SK-N-SH (cell line): ENCODE measurements at regions not wholly inside any gene's neighbourhood (a gene's known extent, or its start where the extent isn't known, plus 50 kb on each side); places are given as distances from the start of the nearest gene placed in this dataset.

Experiments used
- CTCF ChIA-PET: fragments of 300-600, 350-600 bp; formaldehyde crosslinking; extraction: SDS; loops from one replicate; lab custom pipeline; 2021; lab: Yijun Ruan, JAX
- POLR2A ChIA-PET: fragments of 350-600 bp; sonication (Branson Sonifier 250); formaldehyde crosslinking; extraction: SDS; loops from one replicate; lab custom pipeline; 2020; ENCODE audit warnings: antibody characterized with exemption, inconsistent platforms; lab: Yijun Ruan, JAX
- DNase-seq: peaks from one replicate; pipeline ENCODE4 v3.0.0; 2012
- H2AFZ ChIP-seq: fragments of 200-600 bp; sonication (generic); 2 replicates; pipeline ENCODE4 v1.8.1; 2016; ENCODE audit warnings: antibody characterized with exemption, mild to moderate bottlenecking, low read depth
- H3F3A ChIP-seq: fragments of 200-600 bp; sonication (generic); replicated peaks from 2 replicates; pipeline ENCODE3; 2016; ENCODE audit warnings: antibody characterized with exemption, mild to moderate bottlenecking; ENCODE audit not compliant: insufficient read depth
- H3K27ac ChIP-seq, 2 experiments: fragments of 200-500 bp in 1 of 2; fragments of 200-600 bp in 1 of 2; sonication (Bioruptor generic) in 1 of 2; sonication (generic), shearing (Covaris generic) in 1 of 2; 2 replicates each; pipeline versions ENCODE4 v1.5.1 to v1.6.1; 2014 to 2016; ENCODE audit warnings: low read depth in 2 of 2, inconsistent platforms in 1 of 2, low read length in 1 of 2, mild to moderate bottlenecking in 1 of 2, mixed read lengths in 1 of 2
- H3K27me3 ChIP-seq: fragments of 200-600 bp; sonication (generic), shearing (Covaris generic); 2 replicates; pipeline ENCODE4 v1.6.1; 2016; ENCODE audit warnings: mixed run types; ENCODE audit not compliant: insufficient read depth
- H3K36me3 ChIP-seq, 2 experiments: fragments of 200-500 bp in 1 of 2; fragments of 200-600 bp in 1 of 2; sonication (Bioruptor generic) in 1 of 2; sonication (generic) in 1 of 2; replicated peaks in 1 of 2; 2 replicates each; pipeline versions ENCODE3 to v1.5.1; 2014 to 2016; ENCODE audit warnings: low read length in 1 of 2, mild to moderate bottlenecking in 1 of 2; ENCODE audit not compliant: insufficient read depth in 2 of 2, control insufficient read depth in 1 of 2
- H3K4me1 ChIP-seq, 2 experiments: fragments of 200-500 bp in 1 of 2; fragments of 200-600 bp in 1 of 2; sonication (Bioruptor generic) in 1 of 2; sonication (generic), shearing (Covaris generic) in 1 of 2; 2 replicates each; pipeline versions ENCODE4 v1.5.1 to v1.6.1; 2014 to 2016; ENCODE audit warnings: low read depth in 1 of 2, low read length in 1 of 2, mixed run types in 1 of 2; ENCODE audit not compliant: insufficient read depth in 2 of 2, control insufficient read depth in 1 of 2
- H3K4me2 ChIP-seq: fragments of 200-600 bp; sonication (generic), shearing (Covaris generic); 2 replicates; pipeline ENCODE4 v1.6.1; 2017; ENCODE audit warnings: mixed run types
- H3K4me3 ChIP-seq, 2 experiments: fragments of 200-500 bp in 1 of 2; fragments of 200-600 bp in 1 of 2; sonication (Bioruptor generic) in 1 of 2; sonication (generic), shearing (Covaris generic) in 1 of 2; 2 replicates each; pipeline versions ENCODE4 v1.5.1 to v1.8.1; 2014 to 2016; ENCODE audit warnings: low read depth in 2 of 2, inconsistent platforms in 1 of 2, low read length in 1 of 2, mild to moderate bottlenecking in 1 of 2, mixed read lengths in 1 of 2, moderate library complexity in 1 of 2
- H3K79me2 ChIP-seq: fragments of 200-600 bp; sonication (generic); 2 replicates; pipeline ENCODE4 v1.8.1; 2017; ENCODE audit warnings: mild to moderate bottlenecking; ENCODE audit not compliant: insufficient read depth
- H3K9ac ChIP-seq: fragments of 200-600 bp; sonication (generic); 2 replicates; pipeline ENCODE4 v1.6.1; 2017; ENCODE audit warnings: mixed run types
- H3K9me2 ChIP-seq: fragments of 200-600 bp; sonication (generic); 2 replicates; pipeline ENCODE4 v1.6.1; 2017; ENCODE audit warnings: mixed run types
- H3K9me3 ChIP-seq: fragments of 200-600 bp; sonication (generic); 2 replicates; pipeline ENCODE4 v1.6.1; 2017; ENCODE audit warnings: mixed run types, mild to moderate bottlenecking, moderate library complexity
- H4K20me1 ChIP-seq: fragments of 200-600 bp; sonication (generic); 2 replicates; pipeline ENCODE4 v1.6.1; 2017; ENCODE audit warnings: mild to moderate bottlenecking, mixed run types; ENCODE audit not compliant: insufficient read depth
- ELF1 ChIP-seq: IDR thresholded peaks from 2 replicates; pipeline ENCODE4 v1.4.0; 2012
- EP300 ChIP-seq, 2 experiments: IDR thresholded peaks; 2 replicates each; pipeline versions ENCODE4 v1.4.0 to v1.6.1; 2012; ENCODE audit warnings: borderline replicate concordance in 1 of 2, low read depth in 1 of 2, low read length in 1 of 2
- FOSL2 ChIP-seq: IDR thresholded peaks from 2 replicates; pipeline ENCODE4 v1.4.0; 2012; ENCODE audit warnings: low read depth, mild to moderate bottlenecking, moderate library complexity, borderline replicate concordance
- FOXJ3 ChIP-seq: sonication (generic); formaldehyde crosslinking; IDR thresholded peaks from 2 replicates; pipeline ENCODE4 v1.5.1; 2020; ENCODE audit warnings: mild to moderate bottlenecking, missing genetic modification reagents
- FOXM1 ChIP-seq: IDR thresholded peaks from 2 replicates; pipeline ENCODE4 v1.4.0; 2012; ENCODE audit warnings: low read depth, mild to moderate bottlenecking
- GABPA ChIP-seq: IDR thresholded peaks from 2 replicates; pipeline ENCODE4 v1.4.0; 2012; ENCODE audit warnings: low read depth, mild to moderate bottlenecking
- GATA2 ChIP-seq: sonication (generic); formaldehyde crosslinking; IDR thresholded peaks from 2 replicates; pipeline ENCODE4 v1.5.0; 2020; ENCODE audit warnings: mild to moderate bottlenecking, missing genetic modification reagents
- JUND ChIP-seq: IDR thresholded peaks from 2 replicates; pipeline ENCODE4 v1.4.0; 2012
- MXI1 ChIP-seq: IDR thresholded peaks from 2 replicates; pipeline ENCODE4 v1.6.1; 2012; ENCODE audit warnings: mild to moderate bottlenecking, low read depth, low read length, improper control_type of control experiment
- RCOR1 ChIP-seq: fragments of 150-350 bp; IDR thresholded peaks from 2 replicates; pipeline ENCODE4 v1.6.1; 2017; ENCODE audit warnings: antibody characterized with exemption, low read length
- RFX5 ChIP-seq: IDR thresholded peaks from 2 replicates; pipeline ENCODE4 v1.6.1; 2012; ENCODE audit warnings: mild to moderate bottlenecking, improper control_type of control experiment, low read length
- SMC3 ChIP-seq: IDR thresholded peaks from 2 replicates; pipeline ENCODE4 v1.6.1; 2012; ENCODE audit warnings: low read depth, low read length, improper control_type of control experiment
- TAF1 ChIP-seq: IDR thresholded peaks from 2 replicates; pipeline ENCODE4 v1.6.1; 2012; ENCODE audit warnings: low read depth, mild to moderate bottlenecking, low read length, moderate library complexity, borderline replicate concordance
- TCF12 ChIP-seq: IDR thresholded peaks from 2 replicates; pipeline ENCODE4 v1.4.0; 2012
- WGBS: methylation state at CpG from one replicate; pipeline ENCODE4 v1.1.6; 2017; ENCODE audit warnings: low lambda C conversion rate; 5-methylcytosine and 5-hydroxymethylcytosine counted together
- TF ChIP-seq, protein P1 (sequence below): IDR thresholded peaks from 2 replicates; pipeline ENCODE4; 2012
- TF ChIP-seq, protein P2 (sequence below): IDR thresholded peaks from 2 replicates; pipeline ENCODE4 v1.4.0; 2012; ENCODE audit warnings: low read depth, borderline replicate concordance
- TF ChIP-seq, protein P3 (sequence below): fragments of 200-600 bp; sonication (generic); IDR thresholded peaks from 2 replicates; pipeline ENCODE4 v1.6.1; 2017; ENCODE audit warnings: antibody characterized with exemption, mild to moderate bottlenecking, moderate library complexity
- TF ChIP-seq, protein P4 (sequence below): IDR thresholded peaks from 2 replicates; pipeline ENCODE4 v1.4.0; 2012; ENCODE audit warnings: low read depth, borderline replicate concordance

DNA sequence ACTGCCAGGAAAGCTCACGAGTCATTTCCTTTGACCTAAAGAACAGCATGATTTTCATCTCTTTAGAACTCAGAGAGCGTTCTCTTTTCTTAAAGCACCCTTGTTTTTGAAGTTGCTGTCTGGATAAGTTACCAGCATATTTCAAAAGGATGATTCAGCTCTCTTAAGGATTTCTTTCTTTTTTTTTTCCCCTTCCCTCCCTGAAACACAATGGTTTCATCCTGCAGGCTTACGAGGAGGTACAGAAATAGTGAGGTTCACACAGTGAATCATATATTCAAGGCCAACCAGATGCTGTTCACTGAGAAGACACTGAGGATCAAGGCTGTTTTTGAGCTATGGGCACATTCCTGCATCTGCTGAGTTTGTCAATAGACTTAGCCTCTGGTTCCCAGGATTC, 257.2 kb downstream of the KIF4B start:
- no peak for DNase-seq
- CTCF ChIA-PET, result interaction anchor here (1.0 kb wide), 1 partner anchor 10 kb away, joined by 4 read pairs; no protein-coding TSS in a partner anchor
- H3K9ac ChIP-seq, result no peak overlapping the region

DNA sequence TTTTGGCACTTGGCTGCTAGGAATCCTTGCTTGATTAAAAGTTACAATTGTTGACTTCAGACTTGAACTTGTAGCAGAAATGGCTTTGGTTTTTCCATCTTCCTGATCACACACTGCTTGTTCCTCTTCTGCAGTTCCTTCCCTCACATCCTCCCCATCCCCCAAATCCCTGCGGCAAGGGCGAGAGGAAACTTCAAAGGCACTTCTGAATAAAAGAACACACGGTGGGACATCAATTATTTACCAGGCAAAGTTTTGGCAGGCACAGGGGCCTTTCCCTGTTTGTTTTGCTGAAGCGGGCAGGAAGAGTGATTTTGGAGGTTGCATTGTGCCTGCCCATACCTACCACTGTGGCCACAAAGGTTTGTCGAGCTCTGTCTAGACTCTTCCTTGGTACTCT, 260.9 kb downstream of the KIF4B start:
- Histone ChIP-seq H3K9ac (no peak overlapping the region), H3K36me3 (no peaks in the 10 kb centered on the region), H4K20me1 (no peaks in the 10 kb centered on the region), H2AFZ (no peak overlapping the region), H3K27ac (no peak overlapping the region), H3K4me2 (no peak overlapping the region), H3K79me2 (no peaks in the 10 kb centered on the region), H3K4me3 (no peak overlapping the region), H3K9me3 (no peaks in the 10 kb centered on the region), H3K4me1 (peaks cover 0 to 2% of the 10 kb centered on the region in 2 experiments; a peak in 2 of 4 replicates), H3F3A (no peaks in the 10 kb centered on the region), H3K9me2 (no peaks in the 10 kb centered on the region), H3K27me3 (no peaks in the 10 kb centered on the region)
- 58% methylated on average over 5 of the region's 5 CpGs for WGBS
- TF ChIP-seq, protein P1, sequence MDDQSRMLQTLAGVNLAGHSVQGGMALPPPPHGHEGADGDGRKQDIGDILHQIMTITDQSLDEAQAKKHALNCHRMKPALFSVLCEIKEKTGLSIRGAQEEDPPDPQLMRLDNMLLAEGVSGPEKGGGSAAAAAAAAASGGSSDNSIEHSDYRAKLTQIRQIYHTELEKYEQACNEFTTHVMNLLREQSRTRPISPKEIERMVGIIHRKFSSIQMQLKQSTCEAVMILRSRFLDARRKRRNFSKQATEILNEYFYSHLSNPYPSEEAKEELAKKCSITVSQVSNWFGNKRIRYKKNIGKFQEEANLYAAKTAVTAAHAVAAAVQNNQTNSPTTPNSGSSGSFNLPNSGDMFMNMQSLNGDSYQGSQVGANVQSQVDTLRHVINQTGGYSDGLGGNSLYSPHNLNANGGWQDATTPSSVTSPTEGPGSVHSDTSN, result no peak
- no peak for TF ChIP-seq RFX5
- no peak for TF ChIP-seq FOSL2
- no peak for TF ChIP-seq FOXM1
- no peak for TF ChIP-seq TCF12
- TF ChIP-seq, protein P2, sequence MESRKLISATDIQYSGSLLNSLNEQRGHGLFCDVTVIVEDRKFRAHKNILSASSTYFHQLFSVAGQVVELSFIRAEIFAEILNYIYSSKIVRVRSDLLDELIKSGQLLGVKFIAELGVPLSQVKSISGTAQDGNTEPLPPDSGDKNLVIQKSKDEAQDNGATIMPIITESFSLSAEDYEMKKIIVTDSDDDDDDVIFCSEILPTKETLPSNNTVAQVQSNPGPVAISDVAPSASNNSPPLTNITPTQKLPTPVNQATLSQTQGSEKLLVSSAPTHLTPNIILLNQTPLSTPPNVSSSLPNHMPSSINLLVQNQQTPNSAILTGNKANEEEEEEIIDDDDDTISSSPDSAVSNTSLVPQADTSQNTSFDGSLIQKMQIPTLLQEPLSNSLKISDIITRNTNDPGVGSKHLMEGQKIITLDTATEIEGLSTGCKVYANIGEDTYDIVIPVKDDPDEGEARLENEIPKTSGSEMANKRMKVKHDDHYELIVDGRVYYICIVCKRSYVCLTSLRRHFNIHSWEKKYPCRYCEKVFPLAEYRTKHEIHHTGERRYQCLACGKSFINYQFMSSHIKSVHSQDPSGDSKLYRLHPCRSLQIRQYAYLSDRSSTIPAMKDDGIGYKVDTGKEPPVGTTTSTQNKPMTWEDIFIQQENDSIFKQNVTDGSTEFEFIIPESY, result no peak
- TF ChIP-seq TAF1, result no peak
- no peak for TF ChIP-seq SMC3
- POLR2A ChIA-PET, result no interaction called here
- CTCF ChIA-PET, result interaction anchor here (1.3 kb wide), 1 partner anchor 14 kb away, joined by 5 read pairs; no protein-coding TSS in a partner anchor
- DNase-seq, result no peak

More for the DNA sequence above, 257.2 kb downstream of the KIF4B start:
- POLR2A ChIA-PET, result interaction anchor here (0.6 kb wide), 1 partner anchor 10 kb away, joined by 3 read pairs; no protein-coding TSS in a partner anchor
- TF ChIP-seq MXI1, result no peak
- TF ChIP-seq FOXJ3 (CRISPR knock-in tag), result no peak
- TF ChIP-seq JUND, result no peak
- TF ChIP-seq RFX5, result no peak
- no peak for TF ChIP-seq ELF1
- TF ChIP-seq, protein P3, sequence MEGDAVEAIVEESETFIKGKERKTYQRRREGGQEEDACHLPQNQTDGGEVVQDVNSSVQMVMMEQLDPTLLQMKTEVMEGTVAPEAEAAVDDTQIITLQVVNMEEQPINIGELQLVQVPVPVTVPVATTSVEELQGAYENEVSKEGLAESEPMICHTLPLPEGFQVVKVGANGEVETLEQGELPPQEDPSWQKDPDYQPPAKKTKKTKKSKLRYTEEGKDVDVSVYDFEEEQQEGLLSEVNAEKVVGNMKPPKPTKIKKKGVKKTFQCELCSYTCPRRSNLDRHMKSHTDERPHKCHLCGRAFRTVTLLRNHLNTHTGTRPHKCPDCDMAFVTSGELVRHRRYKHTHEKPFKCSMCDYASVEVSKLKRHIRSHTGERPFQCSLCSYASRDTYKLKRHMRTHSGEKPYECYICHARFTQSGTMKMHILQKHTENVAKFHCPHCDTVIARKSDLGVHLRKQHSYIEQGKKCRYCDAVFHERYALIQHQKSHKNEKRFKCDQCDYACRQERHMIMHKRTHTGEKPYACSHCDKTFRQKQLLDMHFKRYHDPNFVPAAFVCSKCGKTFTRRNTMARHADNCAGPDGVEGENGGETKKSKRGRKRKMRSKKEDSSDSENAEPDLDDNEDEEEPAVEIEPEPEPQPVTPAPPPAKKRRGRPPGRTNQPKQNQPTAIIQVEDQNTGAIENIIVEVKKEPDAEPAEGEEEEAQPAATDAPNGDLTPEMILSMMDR, result no peak
- TF ChIP-seq, protein P1, result no peak
- no peak for TF ChIP-seq RCOR1
- TF ChIP-seq GABPA, result no peak
- TF ChIP-seq, protein P4, sequence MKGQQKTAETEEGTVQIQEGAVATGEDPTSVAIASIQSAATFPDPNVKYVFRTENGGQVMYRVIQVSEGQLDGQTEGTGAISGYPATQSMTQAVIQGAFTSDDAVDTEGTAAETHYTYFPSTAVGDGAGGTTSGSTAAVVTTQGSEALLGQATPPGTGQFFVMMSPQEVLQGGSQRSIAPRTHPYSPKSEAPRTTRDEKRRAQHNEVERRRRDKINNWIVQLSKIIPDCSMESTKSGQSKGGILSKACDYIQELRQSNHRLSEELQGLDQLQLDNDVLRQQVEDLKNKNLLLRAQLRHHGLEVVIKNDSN, result no peak
- TF ChIP-seq EP300 (IDR thresholded peaks at IDR 0.05; ENCODE audit: borderline replicate concordance in 1 of 2, low read depth in 1 of 2, low read length in 1 of 2), result no peak
- no peak for TF ChIP-seq SMC3
- TF ChIP-seq FOXM1, result no peak
- no peak for TF ChIP-seq GATA2
- Histone ChIP-seq H3K4me2 (no peak overlapping the region), H3K27me3 (no peaks in the 10 kb centered on the region), H3K79me2 (no peaks in the 10 kb centered on the region), H3F3A (no peaks in the 10 kb centered on the region), H3K4me1 (no peaks in the 10 kb centered on the region), H3K4me3 (no peak overlapping the region), H4K20me1 (no peaks in the 10 kb centered on the region), H3K36me3 (no peaks in the 10 kb centered on the region), H3K9me2 (no peaks in the 10 kb centered on the region), H3K9me3 (no peaks in the 10 kb centered on the region), H2AFZ (no peak overlapping the region), H3K27ac (no peak overlapping the region)
- WGBS, result 8% methylated on average over 3 of the region's 3 CpGs
